SK-N-SH treated with all-trans-retinoic acid at 6 μM for 48 hours (cell line): ENCODE measurements at regions not wholly inside any gene's neighbourhood (a gene's known extent, or its start where the extent isn't known, plus 50 kb on each side); places are given as distances from the start of the nearest gene placed in this dataset.

ENCODE experiments used
- ARNTL ChIP-seq: fragments of 450-650 bp; formaldehyde crosslinking; IDR thresholded peaks from 2 replicates; pipeline ENCODE4 v1.5.0; 2020; ENCODE audit warnings: low read depth, mild to moderate bottlenecking, moderate library complexity, borderline replicate concordance
- BACH2 ChIP-seq: fragments of 250-450 bp; sonication (Bioruptor Pico); IDR thresholded peaks from 2 replicates; pipeline ENCODE4 v1.9.0; 2021; ENCODE audit warnings: mild to moderate bottlenecking, borderline replicate concordance
- CSDC2 ChIP-seq: fragments of 250-450 bp; sonication (Bioruptor Pico); IDR thresholded peaks from 2 replicates; pipeline ENCODE4 v1.5.0; 2020; ENCODE audit warnings: mild to moderate bottlenecking, moderate library complexity
- PATZ1 ChIP-seq: fragments of 250-450 bp; sonication (Bioruptor Pico); IDR thresholded peaks from 2 replicates; pipeline ENCODE4 v1.8.0; 2020; ENCODE audit warnings: mild to moderate bottlenecking, moderate library complexity, borderline replicate concordance
- ZC3H10 ChIP-seq: fragments of 250-450 bp; sonication (Bioruptor Pico); IDR thresholded peaks from 2 replicates; pipeline ENCODE4 v1.5.1; 2021; ENCODE audit warnings: mild to moderate bottlenecking, moderate library complexity
- ZFP3 ChIP-seq: fragments of 250-450 bp; sonication (Bioruptor Pico); IDR thresholded peaks from 2 replicates; pipeline ENCODE4 v1.5.0; 2020; ENCODE audit warnings: mild to moderate bottlenecking, moderate library complexity

DNA sequence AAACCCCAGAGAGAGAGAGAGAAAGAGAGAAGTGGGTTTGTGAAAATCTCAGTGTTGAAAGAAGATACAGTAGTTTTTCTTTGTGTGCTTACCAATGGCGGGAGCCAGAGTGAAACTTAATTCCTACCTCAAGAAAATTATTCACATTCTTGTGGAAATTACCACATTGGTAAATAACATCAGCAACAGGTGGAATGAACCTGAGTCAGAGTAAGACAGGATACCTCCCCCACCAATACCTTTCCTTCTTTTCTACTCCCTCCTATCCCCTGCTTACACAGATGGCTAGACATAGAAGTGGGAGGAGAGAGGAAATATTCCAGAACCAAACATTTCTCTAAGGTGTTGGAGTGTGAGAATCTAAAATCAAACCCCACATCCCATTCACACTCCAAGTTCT is 793.9 kb downstream of the SORCS3 start:
- TF ChIP-seq BACH2 (CRISPR knock-in tag) (no peak), CSDC2 (CRISPR knock-in tag) (no peak), ZC3H10 (CRISPR knock-in tag) (no peak), ZFP3 (no peak), ARNTL (CRISPR knock-in tag) (no peak), PATZ1 (CRISPR knock-in tag) (no peak)
